ENCODE measurements at regions not wholly inside any gene's neighbourhood (a gene's known extent, or its start where the extent isn't known, plus 50 kb on each side); places are given as distances from the start of the nearest gene placed in this dataset.

DNA sequence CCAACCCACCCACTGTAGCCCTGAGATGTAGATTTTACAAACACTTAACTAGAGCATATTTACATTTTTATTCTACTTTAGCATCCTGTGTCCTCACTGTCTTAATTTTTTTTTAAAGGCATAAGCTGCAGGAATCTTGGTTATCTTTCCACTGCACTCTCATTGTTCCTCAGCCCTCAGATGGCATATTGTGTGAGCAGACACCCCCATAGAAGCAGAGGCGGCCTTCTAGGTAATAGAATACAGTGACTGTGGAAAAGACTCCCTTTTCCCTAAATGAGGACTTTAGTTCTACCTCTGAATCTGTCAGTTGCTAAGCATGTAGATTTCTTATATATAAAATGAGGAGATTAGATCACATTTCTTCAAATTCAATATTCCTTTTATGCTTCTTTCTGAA, 543.5 kb upstream of the SPHKAP start:
- Histone ChIP-seq H3K79me2 (ENCODE audit: insufficient read depth) (no peaks in the 10 kb centered on the region), H3K9me2 (ENCODE audit: insufficient read depth) (no peaks in the 10 kb centered on the region), H3K27me3 (replicated peaks; ENCODE audit: insufficient read depth) (no peaks in the 10 kb centered on the region), H3K4me1 (ENCODE audit: insufficient read depth) (peaks cover 8% of the 10 kb centered on the region), H3K9me3 (ENCODE audit: low read depth) (peaks cover 6% of the 10 kb centered on the region), H3K4me2 (ENCODE audit: unreplicated experiment) (no peak overlapping the region), H3K27ac (no peak overlapping the region), H3K9ac (no peak overlapping the region), H3K36me3 (ENCODE audit: low read depth) (no peaks in the 10 kb centered on the region), H3K4me3 (no peak overlapping the region), H2AFZ (no peak overlapping the region), H3F3A (ENCODE audit: insufficient read depth) (peaks cover 9% of the 10 kb centered on the region; the same call in 1 of the 2 replicates), H4K20me1 (ENCODE audit: insufficient read depth) (no peaks in the 10 kb centered on the region)
- no peak for DNase-seq
- TF ChIP-seq EZH2 (IDR thresholded peaks at IDR 0.05; ENCODE audit: insufficient read depth, poor library complexity, severe bottlenecking), result no peak
- no peak for TF ChIP-seq EZH2phosphoT487 (IDR thresholded peaks at IDR 0.05; ENCODE audit: insufficient read depth, low read depth)
- WGBS, 2 experiments (ENCODE audit: low coverage in 1 of 2, low lambda C conversion rate in 2 of 2, missing lambda C conversion rate in 2 of 2), result 74 to 83% methylated on average over 1 of the region's 1 CpG
- in situ Hi-C loops (cut with MboI), result no loop called here

DNA sequence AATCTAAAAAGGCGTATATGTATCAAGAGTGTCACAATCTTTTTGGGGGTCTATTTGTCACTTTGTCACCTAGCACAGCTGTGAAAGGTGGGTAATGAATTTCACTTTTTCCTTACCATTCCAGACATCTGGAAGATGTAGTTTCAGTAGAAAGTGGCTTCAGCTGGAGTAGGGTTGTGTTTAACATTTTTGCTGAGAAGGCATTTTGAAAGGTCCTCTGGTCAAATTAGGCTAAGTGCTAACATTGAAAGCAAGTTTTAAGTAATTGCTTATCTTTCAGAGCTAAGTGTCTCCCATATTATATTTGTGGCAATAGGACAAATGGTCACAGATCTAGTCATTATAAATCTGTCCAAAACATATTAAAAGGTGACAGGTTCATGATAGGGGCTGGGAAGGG, 542.1 kb upstream of the SPHKAP start:
- Histone ChIP-seq H3K9ac (no peak overlapping the region), H3F3A (ENCODE audit: insufficient read depth) (no peaks in the 10 kb centered on the region), H3K27me3 (replicated peaks; ENCODE audit: insufficient read depth) (no peaks in the 10 kb centered on the region), H4K20me1 (ENCODE audit: insufficient read depth) (no peaks in the 10 kb centered on the region), H3K9me2 (ENCODE audit: insufficient read depth) (no peaks in the 10 kb centered on the region), H3K9me3 (ENCODE audit: low read depth) (peaks cover 6% of the 10 kb centered on the region), H3K4me1 (ENCODE audit: insufficient read depth) (no peaks in the 10 kb centered on the region), H3K79me2 (ENCODE audit: insufficient read depth) (no peaks in the 10 kb centered on the region), H3K27ac (no peak overlapping the region), H3K4me2 (ENCODE audit: unreplicated experiment) (no peak overlapping the region), H3K36me3 (ENCODE audit: low read depth) (no peaks in the 10 kb centered on the region), H2AFZ (no peak overlapping the region), H3K4me3 (no peak overlapping the region)
- no peak for TF ChIP-seq EZH2phosphoT487 (IDR thresholded peaks at IDR 0.05; ENCODE audit: insufficient read depth, low read depth)
- no peak for TF ChIP-seq EZH2 (IDR thresholded peaks at IDR 0.05; ENCODE audit: insufficient read depth, poor library complexity, severe bottlenecking)
- in situ Hi-C loops (cut with MboI), result no loop called here
- DNase-seq, result no peak
- WGBS, 2 experiments (ENCODE audit: low coverage in 1 of 2, low lambda C conversion rate in 2 of 2, missing lambda C conversion rate in 2 of 2), result 82 to 88% methylated on average over 1 of the region's 1 CpG

DNA sequence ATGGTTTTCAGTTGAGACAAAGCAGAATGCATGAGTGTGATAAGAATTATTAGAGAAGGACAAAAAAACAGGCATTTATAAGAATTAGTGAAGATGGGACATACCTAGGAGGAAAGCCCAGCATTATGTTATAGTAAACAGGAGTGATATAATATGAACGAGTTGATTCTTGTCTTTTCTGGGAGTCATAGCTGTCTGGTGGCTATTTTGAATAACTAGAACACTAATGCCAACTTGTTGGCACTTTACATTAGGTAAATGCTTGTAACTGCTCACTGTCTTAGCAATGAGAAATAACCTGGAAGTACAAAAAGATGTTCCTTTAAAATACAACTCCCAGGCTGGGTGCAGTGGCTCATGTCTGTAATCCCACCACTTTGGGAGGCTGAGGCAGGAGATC, 540.8 kb upstream of the SPHKAP start:
- Histone ChIP-seq H2AFZ (no peak overlapping the region), H3K4me1 (ENCODE audit: insufficient read depth) (no peaks in the 10 kb centered on the region), H3K79me2 (ENCODE audit: insufficient read depth) (no peaks in the 10 kb centered on the region), H3K4me2 (ENCODE audit: unreplicated experiment) (no peak overlapping the region), H4K20me1 (ENCODE audit: insufficient read depth) (no peaks in the 10 kb centered on the region), H3K9me2 (ENCODE audit: insufficient read depth) (no peaks in the 10 kb centered on the region), H3F3A (ENCODE audit: insufficient read depth) (no peaks in the 10 kb centered on the region), H3K9me3 (ENCODE audit: low read depth) (peaks cover 6% of the 10 kb centered on the region), H3K9ac (no peak overlapping the region), H3K36me3 (ENCODE audit: low read depth) (no peaks in the 10 kb centered on the region), H3K4me3 (no peak overlapping the region), H3K27ac (no peak overlapping the region), H3K27me3 (replicated peaks; ENCODE audit: insufficient read depth) (no peaks in the 10 kb centered on the region)
- 31% methylated on average over 1 of the region's 1 CpG for WGBS, 2 experiments (ENCODE audit: low coverage in 1 of 2, low lambda C conversion rate in 2 of 2, missing lambda C conversion rate in 2 of 2)
- no peak for TF ChIP-seq EZH2 (IDR thresholded peaks at IDR 0.05; ENCODE audit: insufficient read depth, poor library complexity, severe bottlenecking)
- TF ChIP-seq EZH2phosphoT487 (IDR thresholded peaks at IDR 0.05; ENCODE audit: insufficient read depth, low read depth), result no peak
- no peak for DNase-seq
- in situ Hi-C loops (cut with MboI), result no loop called here

DNA sequence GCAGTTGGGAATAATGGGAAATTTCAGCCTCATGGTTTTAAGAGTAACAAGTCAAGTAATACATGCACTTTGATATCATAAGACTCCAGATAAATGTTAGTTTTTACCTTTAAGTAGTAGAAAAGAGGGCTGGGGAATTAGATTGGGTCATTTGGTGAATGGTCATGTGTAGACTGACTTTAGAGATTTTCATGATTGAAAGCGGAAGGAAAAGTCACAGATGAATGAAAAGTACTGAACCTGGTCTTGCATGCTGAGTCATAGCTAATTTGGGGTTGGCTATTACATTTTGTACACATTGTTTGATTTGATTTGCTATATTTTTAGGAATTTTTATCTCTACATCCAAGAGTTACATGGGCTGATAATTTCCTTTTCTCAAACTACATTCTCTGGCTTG, 539.4 kb upstream of the SPHKAP start:
- Histone ChIP-seq H3F3A (ENCODE audit: insufficient read depth) (no peaks in the 10 kb centered on the region), H3K27me3 (replicated peaks; ENCODE audit: insufficient read depth) (no peaks in the 10 kb centered on the region), H3K4me2 (ENCODE audit: unreplicated experiment) (no peak overlapping the region), H3K9me2 (ENCODE audit: insufficient read depth) (no peaks in the 10 kb centered on the region), H3K4me3 (no peak overlapping the region), H3K79me2 (ENCODE audit: insufficient read depth) (no peaks in the 10 kb centered on the region), H3K9me3 (ENCODE audit: low read depth) (no peaks in the 10 kb centered on the region), H3K4me1 (ENCODE audit: insufficient read depth) (no peaks in the 10 kb centered on the region), H3K27ac (no peak overlapping the region), H4K20me1 (ENCODE audit: insufficient read depth) (no peaks in the 10 kb centered on the region), H3K9ac (no peak overlapping the region), H2AFZ (no peak overlapping the region), H3K36me3 (ENCODE audit: low read depth) (no peaks in the 10 kb centered on the region)
- TF ChIP-seq EZH2 (IDR thresholded peaks at IDR 0.05; ENCODE audit: insufficient read depth, poor library complexity, severe bottlenecking) (no peak), EZH2phosphoT487 (IDR thresholded peaks at IDR 0.05; ENCODE audit: insufficient read depth, low read depth) (no peak)
- 90 to 98% methylated on average over 1 of the region's 1 CpG for WGBS, 2 experiments (ENCODE audit: low coverage in 1 of 2, low lambda C conversion rate in 2 of 2, missing lambda C conversion rate in 2 of 2)
- in situ Hi-C loops (cut with MboI), result no loop called here
- DNase-seq, result no peak

DNA sequence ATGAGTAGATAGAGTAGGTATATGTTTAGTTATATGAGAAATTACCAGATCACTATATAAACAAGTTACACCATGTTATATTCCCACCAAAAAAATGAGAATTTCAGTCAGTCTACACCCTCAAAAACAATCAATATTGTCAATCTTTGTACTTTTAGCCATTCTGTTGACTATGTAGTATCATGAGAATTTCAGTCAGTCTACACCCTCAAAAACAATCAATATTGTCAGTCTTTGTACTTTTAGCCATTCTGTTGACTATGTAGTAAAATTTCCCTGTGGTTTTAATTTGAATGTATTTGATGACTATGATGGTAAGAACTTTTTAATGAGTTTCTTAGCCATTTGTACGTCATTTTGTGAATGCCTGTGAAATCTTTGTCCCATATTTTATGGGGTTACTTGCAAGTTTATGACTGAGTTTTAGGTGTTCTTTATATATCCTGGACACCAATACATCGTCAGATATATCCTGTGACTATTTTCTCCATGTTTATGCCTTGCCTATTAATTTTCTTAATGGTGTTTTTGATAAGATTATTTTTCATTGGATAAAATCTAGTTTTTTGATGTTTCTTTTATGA, 528.4 kb upstream of the SPHKAP start:
- no peak for TF ChIP-seq EZH2phosphoT487 (IDR thresholded peaks at IDR 0.05; ENCODE audit: insufficient read depth, low read depth)
- TF ChIP-seq EZH2 (IDR thresholded peaks at IDR 0.05; ENCODE audit: insufficient read depth, poor library complexity, severe bottlenecking), result no peak
- no peaks in the 10 kb centered on the region for H3K36me3 ChIP-seq (ENCODE audit: low read depth)
- no peaks in the 10 kb centered on the region for H3K4me1 ChIP-seq (ENCODE audit: insufficient read depth)
- no peak overlapping the region for H3K4me3 ChIP-seq
- H4K20me1 ChIP-seq (ENCODE audit: insufficient read depth), result no peaks in the 10 kb centered on the region
- no peak overlapping the region for H3K4me2 ChIP-seq (ENCODE audit: unreplicated experiment)
- no peak overlapping the region for H3K9ac ChIP-seq
- no peaks in the 10 kb centered on the region for H3F3A ChIP-seq (ENCODE audit: insufficient read depth)
- DNase-seq, result no peak
- 77 to 85% methylated on average over 2 of the region's 2 CpGs for WGBS, 2 experiments (ENCODE audit: low coverage in 1 of 2, low lambda C conversion rate in 2 of 2, missing lambda C conversion rate in 2 of 2)
- no peak overlapping the region for H2AFZ ChIP-seq
- H3K9me2 ChIP-seq (ENCODE audit: insufficient read depth), result no peaks in the 10 kb centered on the region
- no peaks in the 10 kb centered on the region for H3K79me2 ChIP-seq (ENCODE audit: insufficient read depth)
- no peaks in the 10 kb centered on the region for H3K27me3 ChIP-seq (replicated peaks; ENCODE audit: insufficient read depth)
- no peak overlapping the region for H3K27ac ChIP-seq
- in situ Hi-C loops (cut with MboI), result no loop called here
- no peaks in the 10 kb centered on the region for H3K9me3 ChIP-seq (ENCODE audit: low read depth)
